ENCODE measurements at regions not wholly inside any gene's neighbourhood (a gene's known extent, or its start where the extent isn't known, plus 50 kb on each side); places are given as distances from the start of the nearest gene placed in this dataset.

GRCh38 chr1:104136621-104137020, 386.9 kb downstream of the AMY1C start:
- Mint-ChIP-seq H3K27ac (no peak overlapping the region), H3K9me3 (peaks cover 3% of the 10 kb centered on the region), H3K4me3 (no peak overlapping the region), H3K36me3 (ENCODE audit: low read depth) (no peaks in the 10 kb centered on the region), H3K4me1 (no peaks in the 10 kb centered on the region), H3K27me3 (ENCODE audit: low read depth) (no peaks in the 10 kb centered on the region)
- TF ChIP-seq, protein P1, sequence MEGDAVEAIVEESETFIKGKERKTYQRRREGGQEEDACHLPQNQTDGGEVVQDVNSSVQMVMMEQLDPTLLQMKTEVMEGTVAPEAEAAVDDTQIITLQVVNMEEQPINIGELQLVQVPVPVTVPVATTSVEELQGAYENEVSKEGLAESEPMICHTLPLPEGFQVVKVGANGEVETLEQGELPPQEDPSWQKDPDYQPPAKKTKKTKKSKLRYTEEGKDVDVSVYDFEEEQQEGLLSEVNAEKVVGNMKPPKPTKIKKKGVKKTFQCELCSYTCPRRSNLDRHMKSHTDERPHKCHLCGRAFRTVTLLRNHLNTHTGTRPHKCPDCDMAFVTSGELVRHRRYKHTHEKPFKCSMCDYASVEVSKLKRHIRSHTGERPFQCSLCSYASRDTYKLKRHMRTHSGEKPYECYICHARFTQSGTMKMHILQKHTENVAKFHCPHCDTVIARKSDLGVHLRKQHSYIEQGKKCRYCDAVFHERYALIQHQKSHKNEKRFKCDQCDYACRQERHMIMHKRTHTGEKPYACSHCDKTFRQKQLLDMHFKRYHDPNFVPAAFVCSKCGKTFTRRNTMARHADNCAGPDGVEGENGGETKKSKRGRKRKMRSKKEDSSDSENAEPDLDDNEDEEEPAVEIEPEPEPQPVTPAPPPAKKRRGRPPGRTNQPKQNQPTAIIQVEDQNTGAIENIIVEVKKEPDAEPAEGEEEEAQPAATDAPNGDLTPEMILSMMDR (IDR thresholded peaks at IDR 0.05; ENCODE audit: unreplicated experiment in 3 of 3): no peak

DNA sequence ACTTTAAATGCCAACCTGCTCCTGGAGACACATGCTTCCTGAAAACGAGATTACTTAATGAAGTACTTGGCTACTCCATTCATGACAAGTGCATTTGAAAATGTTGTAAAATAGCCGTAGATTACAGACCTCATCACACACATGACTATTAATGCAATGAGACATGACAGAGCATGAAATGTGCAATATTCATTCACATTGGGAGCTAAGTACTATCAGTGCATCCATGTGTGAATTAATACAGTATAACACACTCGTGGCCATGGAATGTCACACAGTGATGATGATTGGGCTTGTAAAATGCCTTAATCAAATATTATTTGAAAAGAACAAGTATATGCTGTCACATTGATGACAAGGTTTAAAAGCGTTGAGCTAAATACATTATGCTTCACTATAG, 407.0 kb downstream of the AMY1C start:
- no peak overlapping the region for H3K4me3 Mint-ChIP-seq
- TF ChIP-seq, protein P1 (IDR thresholded peaks at IDR 0.05; ENCODE audit: unreplicated experiment in 3 of 3): no peak
- no peaks in the 10 kb centered on the region for H3K36me3 Mint-ChIP-seq (ENCODE audit: low read depth)
- peaks cover 3% of the 10 kb centered on the region for H3K4me1 Mint-ChIP-seq
- no peaks in the 10 kb centered on the region for H3K27me3 Mint-ChIP-seq (ENCODE audit: low read depth)
- peaks cover 3% of the 10 kb centered on the region for H3K9me3 Mint-ChIP-seq
- no peak overlapping the region for H3K27ac Mint-ChIP-seq

DNA sequence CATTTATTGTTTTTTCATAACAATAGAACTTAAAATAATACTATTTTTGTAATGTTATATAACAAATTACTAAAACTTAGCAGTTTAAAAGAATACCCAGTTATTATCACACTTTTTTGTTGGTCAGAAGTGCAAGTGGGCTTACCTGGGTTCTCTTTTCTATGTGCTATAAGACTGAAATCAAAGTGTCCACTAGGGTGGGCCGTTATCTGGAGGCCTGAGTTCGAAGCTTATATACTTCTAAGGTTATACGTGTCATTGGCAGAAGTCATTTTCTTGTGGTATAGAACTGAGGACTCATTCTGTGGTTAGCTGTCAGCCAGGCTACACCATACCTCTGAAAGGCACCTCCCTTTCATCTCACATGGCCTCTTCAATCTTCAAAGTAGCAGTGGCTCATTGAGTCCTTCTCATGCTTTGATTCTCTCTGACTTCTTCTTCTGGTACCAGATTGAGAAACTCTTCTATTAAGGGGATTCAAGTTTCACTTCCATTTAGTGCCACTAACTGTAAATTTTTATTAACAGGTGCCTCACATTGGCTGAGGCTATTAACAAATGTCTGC, 414.3 kb downstream of the AMY1C start:
- Mint-ChIP-seq H3K27me3 (ENCODE audit: low read depth) (no peaks in the 10 kb centered on the region), H3K4me3 (no peak overlapping the region), H3K9me3 (no peaks in the 10 kb centered on the region), H3K4me1 (no peaks in the 10 kb centered on the region), H3K27ac (no peak overlapping the region), H3K36me3 (ENCODE audit: low read depth) (no peaks in the 10 kb centered on the region)
- TF ChIP-seq, protein P1 (IDR thresholded peaks at IDR 0.05; ENCODE audit: unreplicated experiment in 3 of 3): no peak

DNA sequence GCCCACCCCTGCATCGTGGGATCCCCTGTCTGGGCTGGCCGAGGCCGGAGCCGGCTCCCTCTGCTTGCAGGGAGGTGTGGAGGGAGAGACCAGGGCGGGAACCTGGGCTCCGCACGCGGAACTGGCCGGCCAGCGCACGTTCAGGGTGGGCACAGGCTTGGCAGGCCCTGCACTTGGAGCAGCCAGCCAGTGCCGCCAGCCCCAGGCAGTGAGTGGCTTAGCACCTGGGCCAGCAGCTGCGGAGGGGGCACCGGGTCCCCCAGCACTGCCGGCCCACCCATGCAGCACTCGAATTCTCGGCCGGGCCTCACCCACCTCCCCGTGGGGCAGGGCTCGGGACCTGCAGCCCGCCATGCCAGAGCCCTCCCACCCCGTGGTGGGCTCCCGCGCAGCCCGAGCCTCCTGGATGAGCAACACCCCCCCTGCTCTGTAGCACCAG, 422.6 kb downstream of the AMY1C start:
- Mint-ChIP-seq H3K9me3 (peaks cover 11% of the 10 kb centered on the region), H3K4me3 (no peak overlapping the region), H3K27ac (no peak overlapping the region), H3K36me3 (ENCODE audit: low read depth) (no peaks in the 10 kb centered on the region), H3K4me1 (no peaks in the 10 kb centered on the region), H3K27me3 (ENCODE audit: low read depth) (no peaks in the 10 kb centered on the region)
- TF ChIP-seq, protein P1 (IDR thresholded peaks at IDR 0.05; ENCODE audit: unreplicated experiment in 3 of 3): no peak

GRCh38 chr1:104182251-104182650, 432.6 kb downstream of the AMY1C start:
- H3K9me3 Mint-ChIP-seq: no peaks in the 10 kb centered on the region
- no peak overlapping the region for H3K4me3 Mint-ChIP-seq
- no peaks in the 10 kb centered on the region for H3K27me3 Mint-ChIP-seq (ENCODE audit: low read depth)
- H3K27ac Mint-ChIP-seq: no peak overlapping the region
- H3K36me3 Mint-ChIP-seq (ENCODE audit: low read depth): no peaks in the 10 kb centered on the region
- no peaks in the 10 kb centered on the region for H3K4me1 Mint-ChIP-seq
- TF ChIP-seq, protein P1 (IDR thresholded peaks at IDR 0.05; ENCODE audit: unreplicated experiment in 3 of 3): no peak

DNA sequence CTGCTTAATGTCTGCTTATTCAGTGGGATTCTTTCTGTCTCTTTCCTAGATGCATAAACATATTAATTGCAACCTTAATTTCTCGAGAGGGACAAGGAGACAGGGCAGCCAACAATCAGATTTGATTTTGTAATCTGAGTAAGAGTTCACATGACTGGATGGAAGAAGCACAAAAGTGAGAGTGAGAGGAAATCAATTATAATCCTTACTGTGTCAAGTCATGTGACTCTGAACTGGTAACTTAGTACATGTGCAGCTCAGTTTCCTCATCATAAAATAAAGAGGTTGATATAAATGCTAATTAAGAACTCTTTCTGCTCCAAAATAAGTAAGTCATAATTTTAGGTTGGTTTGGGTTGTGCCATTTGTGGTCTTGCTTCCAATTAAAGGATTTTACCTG, 439.5 kb downstream of the AMY1C start:
- no peak overlapping the region for H3K4me3 Mint-ChIP-seq
- H3K4me1 Mint-ChIP-seq: no peaks in the 10 kb centered on the region
- H3K27ac Mint-ChIP-seq: no peak overlapping the region
- TF ChIP-seq, protein P1 (IDR thresholded peaks at IDR 0.05; ENCODE audit: unreplicated experiment in 3 of 3): no peak
- H3K36me3 Mint-ChIP-seq (ENCODE audit: low read depth): no peaks in the 10 kb centered on the region
- no peaks in the 10 kb centered on the region for H3K27me3 Mint-ChIP-seq (ENCODE audit: low read depth)
- H3K9me3 Mint-ChIP-seq: no peaks in the 10 kb centered on the region
